DMS 273 treated with DMSO at 0.1 percent for 48 hours (cell line): ENCODE measurements at regions not wholly inside any gene's neighbourhood (a gene's known extent, or its start where the extent isn't known, plus 50 kb on each side); places are given as distances from the start of the nearest gene placed in this dataset.

Experiments used
- DNase-seq: peaks from one replicate; lab custom pipeline; 2025; lab: John Stamatoyannopoulos, UW

- DNase-seq = no peak
Observed at GRCh38 chr3:135473449-135473848, 492.1 kb upstream of the PPP2R3A start.

- no peak for DNase-seq
Observed at GRCh38 chr3:135487261-135487660, 478.3 kb upstream of the PPP2R3A start.

- no peak for DNase-seq
Observed at GRCh38 chr3:135490219-135490915, 475.2 kb upstream of the PPP2R3A start.

- no peak for DNase-seq
Observed at GRCh38 chr3:135491491-135492205, 473.9 kb upstream of the PPP2R3A start.

- DNase-seq = no peak
Observed at GRCh38 chr3:135495891-135496290, 469.6 kb upstream of the PPP2R3A start.

GRCh38 chr3:135497979-135498378, 467.5 kb upstream of the PPP2R3A start:
- no peak for DNase-seq

- DNase-seq = no peak
Observed at GRCh38 chr3:135499426-135499825, 466.1 kb upstream of the PPP2R3A start.

GRCh38 chr3:135500034-135500433, 465.5 kb upstream of the PPP2R3A start:
- no peak for DNase-seq

- DNase-seq = no peak
Observed at GRCh38 chr3:135503065-135503759, 462.3 kb upstream of the PPP2R3A start.

GRCh38 chr3:135503760-135504686, 461.5 kb upstream of the PPP2R3A start:
- DNase-seq = peak; percentile 6

- DNase-seq = no peak
Observed at GRCh38 chr3:135513106-135514059, 452.1 kb upstream of the PPP2R3A start.

- DNase-seq = no peak
Observed at GRCh38 chr3:135514060-135514448, 451.5 kb upstream of the PPP2R3A start.

- no peak for DNase-seq
Observed at GRCh38 chr3:135516143-135516542, 449.4 kb upstream of the PPP2R3A start.

GRCh38 chr3:135528413-135529015, 437.0 kb upstream of the PPP2R3A start:
- DNase-seq = no peak

GRCh38 chr3:135532021-135532420, 433.5 kb upstream of the PPP2R3A start:
- no peak for DNase-seq

GRCh38 chr3:135538123-135538522, 427.4 kb upstream of the PPP2R3A start:
- no peak for DNase-seq

GRCh38 chr3:135539351-135539750, 426.2 kb upstream of the PPP2R3A start:
- no peak for DNase-seq

GRCh38 chr3:135539854-135540253, 425.7 kb upstream of the PPP2R3A start:
- no peak for DNase-seq

GRCh38 chr3:135549928-135550494, 415.5 kb upstream of the PPP2R3A start:
- no peak for DNase-seq

GRCh38 chr3:135556174-135556573, 409.4 kb upstream of the PPP2R3A start:
- no peak for DNase-seq
